Suprapubic skin (tissue), 4 donors: ENCODE measurements at regions not wholly inside any gene's neighbourhood (a gene's known extent, or its start where the extent isn't known, plus 50 kb on each side); places are given as distances from the start of the nearest gene placed in this dataset.
"Not testable (repeated sequence)": the region's sequence is repeated elsewhere in the genome, so short reads cannot be mapped to it uniquely, and the experiment has no call there.

Experiments
- CTCF ChIP-seq, 2 donors: fragments of 200-600 bp in 1 of 2; fragments of 450-650 bp in 1 of 2; sonication (generic) in 1 of 2; IDR thresholded peaks; one replicate each; pipeline ENCODE4 v1.5.1; 2016 to 2019; ENCODE audit warnings: antibody characterized with exemption in 2 of 2, mild to moderate bottlenecking in 1 of 2, moderate library complexity in 1 of 2
- POLR2A ChIP-seq, 2 donors: fragments of 450-650 bp; IDR thresholded peaks; one replicate each; pipeline ENCODE4 v1.6.1; 2017; ENCODE audit warnings: antibody characterized with exemption in 2 of 2, mild to moderate bottlenecking in 2 of 2, moderate library complexity in 2 of 2
- POLR2AphosphoS5 ChIP-seq, 3 donors: sonication (generic); formaldehyde crosslinking; IDR thresholded peaks; one replicate each; pipeline ENCODE4 v1.6.1; 2017; ENCODE audit warnings: antibody characterized with exemption in 3 of 3

GRCh38 chr1:146794236-146794635 lies 143.9 kb upstream of the NBPF12 start:
- not testable (repeated sequence) for TF ChIP-seq CTCF, POLR2AphosphoS5, POLR2A (IDR thresholded peaks at IDR 0.05)
